ENCODE measurements at regions not wholly inside any gene's neighbourhood (a gene's known extent, or its start where the extent isn't known, plus 50 kb on each side); places are given as distances from the start of the nearest gene placed in this dataset.

DNA sequence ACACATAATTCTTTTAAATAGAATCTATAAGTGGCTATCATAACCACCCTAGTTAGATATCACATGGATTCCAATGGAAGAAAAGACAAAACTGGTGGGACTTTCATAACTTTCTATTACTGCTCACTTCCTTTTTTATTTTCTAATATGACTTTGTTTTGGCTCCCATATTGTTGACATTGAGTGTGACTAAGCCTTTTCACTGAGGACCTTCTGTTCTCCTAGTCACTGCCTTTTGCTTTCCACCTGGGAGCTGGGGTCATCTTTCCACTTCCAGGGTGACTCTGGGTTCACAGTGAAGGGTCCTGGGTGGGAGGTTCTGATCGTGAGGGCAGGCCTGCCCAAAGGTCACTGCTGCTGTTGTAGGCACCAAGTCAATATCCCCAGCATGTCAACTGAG is 275.8 kb downstream of the TGFB2 start:
- no peak for TF ChIP-seq PHF21A (CRISPR knock-in tag; IDR thresholded peaks at IDR 0.05)
- TF ChIP-seq, protein P1, sequence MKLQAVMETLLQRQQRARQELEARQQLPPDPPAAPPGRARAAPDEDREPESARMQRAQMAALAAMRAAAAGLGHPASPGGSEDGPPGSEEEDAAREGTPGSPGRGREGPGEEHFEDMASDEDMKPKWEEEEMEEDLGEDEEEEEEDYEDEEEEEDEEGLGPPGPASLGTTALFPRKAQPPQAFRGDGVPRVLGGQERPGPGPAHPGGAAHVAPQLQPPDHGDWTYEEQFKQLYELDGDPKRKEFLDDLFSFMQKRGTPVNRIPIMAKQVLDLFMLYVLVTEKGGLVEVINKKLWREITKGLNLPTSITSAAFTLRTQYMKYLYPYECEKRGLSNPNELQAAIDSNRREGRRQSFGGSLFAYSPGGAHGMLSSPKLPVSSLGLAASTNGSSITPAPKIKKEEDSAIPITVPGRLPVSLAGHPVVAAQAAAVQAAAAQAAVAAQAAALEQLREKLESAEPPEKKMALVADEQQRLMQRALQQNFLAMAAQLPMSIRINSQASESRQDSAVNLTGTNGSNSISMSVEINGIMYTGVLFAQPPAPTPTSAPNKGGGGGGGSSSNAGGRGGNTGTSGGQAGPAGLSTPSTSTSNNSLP (IDR thresholded peaks at IDR 0.05; ENCODE audit: low read depth, low read length), result no peak
- TF ChIP-seq ZNF816 (CRISPR knock-in tag; IDR thresholded peaks at IDR 0.05; ENCODE audit: borderline replicate concordance), result no peak
- TF ChIP-seq ZNF7 (CRISPR knock-in tag; IDR thresholded peaks at IDR 0.05), result no peak
- TF ChIP-seq TCF12 (IDR thresholded peaks at IDR 0.05), result no peak
- TF ChIP-seq TCF12 (CRISPR knock-in tag; IDR thresholded peaks at IDR 0.05), result no peak
- TF ChIP-seq, protein P2, sequence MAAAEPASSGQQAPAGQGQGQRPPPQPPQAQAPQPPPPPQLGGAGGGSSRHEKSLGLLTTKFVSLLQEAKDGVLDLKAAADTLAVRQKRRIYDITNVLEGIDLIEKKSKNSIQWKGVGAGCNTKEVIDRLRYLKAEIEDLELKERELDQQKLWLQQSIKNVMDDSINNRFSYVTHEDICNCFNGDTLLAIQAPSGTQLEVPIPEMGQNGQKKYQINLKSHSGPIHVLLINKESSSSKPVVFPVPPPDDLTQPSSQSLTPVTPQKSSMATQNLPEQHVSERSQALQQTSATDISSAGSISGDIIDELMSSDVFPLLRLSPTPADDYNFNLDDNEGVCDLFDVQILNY (CRISPR knock-in tag; conservative IDR thresholded peaks at IDR 0.05), result no peak
- TF ChIP-seq NPAS2 (CRISPR knock-in tag; IDR thresholded peaks at IDR 0.05; ENCODE audit: borderline replicate concordance), result no peak
- TF ChIP-seq, protein P3, sequence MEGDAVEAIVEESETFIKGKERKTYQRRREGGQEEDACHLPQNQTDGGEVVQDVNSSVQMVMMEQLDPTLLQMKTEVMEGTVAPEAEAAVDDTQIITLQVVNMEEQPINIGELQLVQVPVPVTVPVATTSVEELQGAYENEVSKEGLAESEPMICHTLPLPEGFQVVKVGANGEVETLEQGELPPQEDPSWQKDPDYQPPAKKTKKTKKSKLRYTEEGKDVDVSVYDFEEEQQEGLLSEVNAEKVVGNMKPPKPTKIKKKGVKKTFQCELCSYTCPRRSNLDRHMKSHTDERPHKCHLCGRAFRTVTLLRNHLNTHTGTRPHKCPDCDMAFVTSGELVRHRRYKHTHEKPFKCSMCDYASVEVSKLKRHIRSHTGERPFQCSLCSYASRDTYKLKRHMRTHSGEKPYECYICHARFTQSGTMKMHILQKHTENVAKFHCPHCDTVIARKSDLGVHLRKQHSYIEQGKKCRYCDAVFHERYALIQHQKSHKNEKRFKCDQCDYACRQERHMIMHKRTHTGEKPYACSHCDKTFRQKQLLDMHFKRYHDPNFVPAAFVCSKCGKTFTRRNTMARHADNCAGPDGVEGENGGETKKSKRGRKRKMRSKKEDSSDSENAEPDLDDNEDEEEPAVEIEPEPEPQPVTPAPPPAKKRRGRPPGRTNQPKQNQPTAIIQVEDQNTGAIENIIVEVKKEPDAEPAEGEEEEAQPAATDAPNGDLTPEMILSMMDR (CRISPR knock-in tag; IDR thresholded peaks at IDR 0.05), result no peak
- TF ChIP-seq ADNP (CRISPR knock-in tag; IDR thresholded peaks at IDR 0.05), result no peak

Data from HepG2 (cell line).